Activated CD4-positive, CD25-positive, alpha-beta regulatory T cell treated with anti-CD3 and anti-CD28 coated beads, Interleukin-2, amount 50 U/mL, for 24 hours (primary cell): ENCODE measurements at regions not wholly inside any gene's neighbourhood (a gene's known extent, or its start where the extent isn't known, plus 50 kb on each side); places are given as distances from the start of the nearest gene placed in this dataset.

Source experiments
- ATAC-seq, 2 donors: fragments of 150-1000 bp; cut with Tn5 transposase; one replicate each; pipeline ENCODE4 v1.10.0; 2021; ENCODE audit warnings: mild to moderate bottlenecking in 1 of 2, moderate library complexity in 1 of 2

- no peak for ATAC-seq
These were observed 50.7 kb upstream of the SPATA12 start for GRCh38 chr3:57009802-57010201.

- ATAC-seq, result no peak
These were observed 51.1 kb upstream of the SPATA12 start for GRCh38 chr3:57009367-57009766.

- ATAC-seq, result peak in 1 of 2 donors; percentile 38
These were observed 52.7 kb upstream of the SPATA12 start for GRCh38 chr3:57007521-57008460.

DNA sequence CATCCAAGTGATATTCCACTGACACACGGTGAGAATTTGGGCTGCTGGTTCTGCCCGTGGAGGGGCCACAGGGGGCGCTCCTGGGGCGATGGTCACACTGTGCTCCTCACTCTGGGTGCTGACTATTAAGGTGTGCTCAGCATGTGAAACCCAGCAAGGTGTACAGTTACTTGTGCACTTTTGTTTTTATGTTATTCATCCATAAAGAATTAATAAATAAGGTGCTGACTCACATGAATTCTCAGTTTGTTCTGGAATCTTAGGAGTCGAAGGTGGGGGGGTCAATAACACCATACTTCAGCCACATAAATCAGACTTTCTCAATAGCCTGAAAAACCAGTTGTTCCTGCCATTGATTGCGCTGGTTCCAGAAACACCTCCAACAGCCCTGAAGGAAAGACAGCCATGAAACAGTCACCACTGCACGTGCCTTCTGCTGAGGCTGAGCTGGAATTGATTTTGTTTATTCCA lies 53.5 kb upstream of the SPATA12 start:
- no peak for ATAC-seq

DNA sequence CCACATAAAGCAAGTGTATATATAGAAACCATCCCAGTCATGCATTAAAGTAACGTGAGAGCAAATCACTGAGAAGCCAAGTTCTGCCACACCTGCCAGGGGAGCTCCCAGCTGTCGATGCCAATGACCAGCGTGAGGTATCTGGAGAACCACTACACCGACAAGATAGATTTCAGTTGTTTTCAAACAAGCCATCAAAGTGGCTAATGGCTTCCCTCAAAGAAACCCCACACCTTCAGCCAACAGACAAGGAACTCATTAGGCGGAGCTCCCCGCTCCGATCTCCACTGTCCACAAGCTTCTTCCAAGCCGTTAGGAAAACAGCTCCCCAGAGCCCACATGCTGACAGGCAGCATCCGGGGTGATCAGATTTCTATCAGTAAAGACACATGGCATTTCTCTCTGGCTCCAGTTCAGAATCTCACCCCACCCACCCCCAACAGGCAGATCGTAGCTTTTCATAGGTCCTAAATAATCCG lies 54.2 kb upstream of the SPATA12 start:
- no peak for ATAC-seq

- no peak for ATAC-seq
These were observed 56.2 kb upstream of the SPATA12 start for GRCh38 chr3:57004229-57004628.

DNA sequence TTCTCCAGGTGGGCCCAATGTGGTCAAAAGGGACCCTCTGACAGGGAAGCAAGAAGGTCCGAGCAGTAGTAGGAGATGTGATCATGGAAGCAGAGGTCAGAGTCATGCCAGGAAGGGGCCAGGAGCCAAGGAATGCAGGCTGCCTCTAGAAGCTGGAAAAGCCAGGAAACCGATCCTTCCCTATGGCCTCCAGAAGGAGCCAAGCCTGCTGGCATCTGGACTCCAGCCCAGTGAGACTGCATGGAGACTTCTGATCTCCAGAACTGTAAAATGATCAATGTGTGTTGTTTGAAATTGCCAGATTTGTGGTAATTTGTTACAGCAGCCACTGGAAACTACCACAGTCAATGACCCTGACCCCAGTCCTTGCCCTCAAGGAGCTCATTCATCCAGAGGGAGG lies 56.8 kb upstream of the SPATA12 start:
- no peak for ATAC-seq

- no peak for ATAC-seq
These were observed 59.1 kb upstream of the SPATA12 start for GRCh38 chr3:57001356-57001755.

GRCh38 chr3:57000012-57000411 lies 60.5 kb upstream of the SPATA12 start:
- ATAC-seq, result no peak

DNA sequence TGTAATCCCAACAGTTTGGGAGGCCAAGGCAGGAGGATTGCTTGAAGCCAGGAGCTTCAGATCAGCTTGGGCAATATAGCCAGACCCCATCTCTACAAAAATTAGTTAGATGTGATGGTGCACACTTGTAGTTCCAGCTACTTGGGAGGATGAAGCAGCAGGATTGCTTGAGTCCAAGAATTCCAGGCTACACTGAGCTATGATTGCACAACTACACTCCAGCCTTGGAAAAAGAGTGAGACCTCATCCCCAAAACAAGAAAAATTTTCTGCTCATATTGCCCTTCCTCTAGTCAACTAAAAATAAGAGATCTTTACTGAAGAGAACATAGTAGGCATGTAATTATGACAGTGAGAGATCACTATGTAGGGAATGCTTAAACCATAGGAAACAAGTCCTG lies 60.9 kb upstream of the SPATA12 start:
- ATAC-seq, result no peak

DNA sequence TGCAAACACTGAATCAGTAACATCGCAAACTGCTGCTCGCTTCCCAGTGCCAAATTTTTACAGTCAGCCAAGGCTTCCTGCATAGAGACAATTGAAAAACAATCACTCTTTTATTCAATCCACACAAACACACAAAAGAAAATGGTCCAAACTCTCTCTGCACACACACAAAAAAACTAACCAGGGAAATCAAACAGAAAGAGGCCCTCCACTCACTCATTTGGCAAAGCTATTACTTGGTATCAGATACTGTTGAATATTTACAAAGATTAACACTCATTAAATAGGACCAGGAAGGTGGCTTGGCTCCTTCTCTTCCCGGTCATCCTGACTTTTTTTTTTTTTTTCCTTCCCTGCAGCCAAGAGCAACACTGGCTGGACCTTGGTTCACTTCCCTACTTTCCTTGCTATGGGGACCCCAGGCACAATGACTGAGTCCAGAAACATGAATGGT lies 62.4 kb upstream of the SPATA12 start:
- no peak for ATAC-seq

- no peak for ATAC-seq
These were observed 62.8 kb upstream of the SPATA12 start for GRCh38 chr3:56997675-56998074.

- ATAC-seq, result no peak
These were observed 63.4 kb upstream of the SPATA12 start for GRCh38 chr3:56997041-56997440.

DNA sequence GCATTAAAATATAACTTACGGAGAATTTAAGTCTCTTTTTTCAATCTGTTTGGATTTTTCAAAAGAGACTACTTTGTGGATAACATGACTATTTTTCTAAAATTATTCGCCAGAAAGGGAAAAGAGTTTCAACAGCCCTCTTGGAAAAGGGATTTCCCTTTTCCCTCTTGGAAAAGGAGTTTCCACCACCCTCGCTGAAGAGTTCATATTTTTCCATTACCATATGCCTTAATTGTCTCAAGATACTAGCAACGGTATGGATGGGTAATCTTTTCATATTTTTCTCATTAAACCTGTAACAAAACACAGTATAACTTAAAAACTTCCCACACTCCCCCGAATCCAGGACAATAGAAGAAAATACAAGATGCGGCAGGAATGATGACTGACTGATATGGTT lies 66.1 kb upstream of the SPATA12 start:
- no peak for ATAC-seq

- no peak for ATAC-seq
These were observed 69.8 kb upstream of the SPATA12 start for GRCh38 chr3:56990641-56991015.

DNA sequence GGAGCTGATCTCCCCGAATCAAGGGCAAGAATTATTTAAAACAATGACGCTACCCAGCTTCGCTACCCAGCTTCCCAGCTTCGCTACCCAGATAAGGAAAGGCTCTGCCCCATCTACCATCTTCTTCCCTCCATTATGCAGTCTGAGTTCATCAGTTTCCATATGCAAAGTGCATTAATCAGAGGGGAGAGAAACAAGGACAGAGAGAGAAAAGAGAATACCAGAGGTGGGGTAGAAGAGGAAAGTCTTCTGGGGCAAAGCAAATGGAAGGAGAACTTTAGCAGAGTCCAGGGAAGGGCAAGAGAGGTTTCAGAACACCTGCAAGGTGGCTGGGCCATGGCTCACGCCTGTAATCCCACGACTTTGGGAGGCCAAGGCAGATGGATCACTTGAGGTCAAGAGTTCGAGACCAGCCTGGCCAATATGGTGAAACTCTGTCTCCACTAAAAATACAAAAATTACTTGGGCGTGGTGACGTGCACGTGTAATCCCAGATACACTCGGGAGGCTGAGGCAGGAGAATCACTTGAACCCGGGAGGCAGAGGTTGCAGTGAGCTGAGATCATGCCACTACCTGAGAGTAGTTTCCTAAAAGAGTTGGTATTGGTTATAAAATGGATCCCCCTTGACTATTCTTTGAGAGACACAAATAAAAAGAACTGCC lies 70.4 kb upstream of the SPATA12 start:
- ATAC-seq, result no peak

DNA sequence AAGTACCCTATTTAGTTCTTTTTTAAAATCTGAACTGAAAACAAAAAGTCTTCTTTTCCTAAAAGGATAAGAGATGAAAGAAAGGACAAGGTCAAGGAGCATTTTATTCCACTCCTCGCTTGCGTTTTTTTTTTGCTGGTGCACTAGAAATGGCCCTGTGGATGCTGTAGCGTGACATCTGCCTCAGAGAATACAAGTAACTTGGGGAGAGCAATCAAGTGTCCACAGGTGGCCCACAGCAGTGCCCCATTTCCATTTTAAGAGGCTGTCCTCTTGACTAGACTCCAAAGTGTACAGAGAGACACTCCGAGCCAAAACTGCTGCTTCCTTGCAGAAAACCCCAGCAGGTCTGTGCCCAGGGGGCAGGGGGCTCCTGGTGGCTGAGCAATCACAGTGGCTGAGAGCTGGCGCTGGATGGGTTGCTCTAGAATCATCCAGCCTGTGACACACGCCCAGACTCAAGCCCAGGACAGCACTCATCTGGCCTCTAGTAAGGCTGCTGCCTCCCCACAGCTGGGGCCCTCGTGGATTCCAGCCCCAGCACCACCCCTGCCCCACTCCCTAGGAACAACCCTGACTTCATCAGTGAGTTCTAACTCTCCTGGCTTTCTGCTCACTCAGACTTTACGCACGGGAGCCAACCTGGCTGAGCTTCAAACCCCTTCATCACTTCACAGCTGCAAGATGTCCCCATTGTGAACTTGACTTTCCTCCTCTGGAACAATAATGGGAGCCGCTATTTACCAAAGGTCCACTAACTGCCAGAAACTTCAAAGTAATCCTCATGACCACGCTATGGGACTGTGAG lies 71.1 kb upstream of the SPATA12 start:
- no peak for ATAC-seq

- ATAC-seq, result peak; percentile 50 to 68
These were observed 71.9 kb upstream of the SPATA12 start for GRCh38 chr3:56988458-56989168.

GRCh38 chr3:56987238-56987895 lies 73.1 kb upstream of the SPATA12 start:
- peak in 1 of 2 donors; percentile 32 for ATAC-seq

- ATAC-seq, result no peak
These were observed 74.1 kb upstream of the SPATA12 start for GRCh38 chr3:56986347-56986746.

DNA sequence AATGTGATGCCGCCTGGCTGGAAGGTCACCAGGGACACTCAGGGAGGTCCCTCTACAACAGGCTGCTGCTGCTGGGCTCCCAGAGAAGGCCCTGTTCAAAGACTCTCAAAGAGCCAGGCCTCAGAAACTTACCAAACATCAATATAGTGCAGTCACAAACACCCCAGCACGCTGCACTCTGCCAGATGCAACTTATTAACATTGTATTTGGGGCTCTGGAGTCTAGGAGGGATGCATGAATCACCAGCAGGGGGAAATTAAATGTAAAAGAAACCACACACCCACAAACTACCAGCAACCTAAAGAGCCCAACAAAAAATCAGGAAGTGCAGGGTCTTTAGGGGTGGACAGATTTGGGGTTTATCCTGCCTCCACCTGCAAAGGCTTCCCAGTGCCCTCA lies 74.6 kb upstream of the SPATA12 start:
- peak in 1 of 2 donors; percentile 25 for ATAC-seq

DNA sequence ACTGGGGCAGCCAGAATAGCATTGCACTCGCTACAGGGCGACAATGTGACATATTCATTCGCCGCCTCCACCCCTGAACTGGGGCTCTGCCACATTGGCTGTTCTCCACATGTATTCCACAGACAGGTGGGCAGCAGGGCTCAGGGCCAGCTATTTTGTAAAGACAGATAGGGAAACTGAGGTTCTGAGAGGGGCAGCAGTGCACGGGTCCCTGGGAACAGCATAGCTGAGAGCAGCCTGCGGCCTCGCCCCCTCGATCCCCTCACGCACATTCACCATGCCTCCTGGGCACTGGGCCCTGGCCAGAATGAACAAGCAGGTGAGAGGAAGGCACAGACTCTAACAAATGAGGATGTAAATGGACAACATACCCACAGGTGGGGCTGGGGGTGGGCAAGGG lies 75.0 kb upstream of the SPATA12 start:
- no peak for ATAC-seq
